GM23338 (cell line): ENCODE measurements at regions not wholly inside any gene's neighbourhood (a gene's known extent, or its start where the extent isn't known, plus 50 kb on each side); places are given as distances from the start of the nearest gene placed in this dataset.

Source experiments
- CREB1 ChIP-seq: fragments of 250-450 bp; sonication (Bioruptor Pico); IDR thresholded peaks from 2 replicates; pipeline ENCODE4 v1.5.0; 2020; ENCODE audit warnings: low read depth, mild to moderate bottlenecking, moderate library complexity
- CTCF ChIP-seq, 2 experiments: fragments of 200-600 bp in 1 of 2; sonication (generic) in 1 of 2; conservative IDR thresholded peaks; 2 replicates each; pipeline versions ENCODE4 v1.5.1 to v1.6.1; 2016 to 2017; ENCODE audit warnings: antibody characterized with exemption in 2 of 2, low read depth in 2 of 2, mild to moderate bottlenecking in 2 of 2, moderate library complexity in 1 of 2
- ETS1 ChIP-seq: IDR thresholded peaks from 2 replicates; pipeline ENCODE4 v1.6.1; 2016; ENCODE audit warnings: antibody characterized with exemption
- EZH2 ChIP-seq: fragments of 200-600 bp; sonication (generic); IDR thresholded peaks from one replicate; pipeline ENCODE4 v1.8.0; 2017; ENCODE audit warnings: antibody characterized with exemption, mild to moderate bottlenecking, low read depth; ENCODE audit not compliant: unreplicated experiment
- EZH2phosphoT487 ChIP-seq: fragments of 200-600 bp; sonication (generic); IDR thresholded peaks from one replicate; pipeline ENCODE4 v1.8.1; 2018; ENCODE audit warnings: antibody characterized with exemption; ENCODE audit not compliant: unreplicated experiment
- POLR2AphosphoS5 ChIP-seq: IDR thresholded peaks from 2 replicates; pipeline ENCODE4 v1.6.1; 2016; ENCODE audit warnings: antibody characterized with exemption, low read depth
- REST ChIP-seq: IDR thresholded peaks from one replicate; pipeline ENCODE4 v1.6.1; 2018; ENCODE audit warnings: antibody characterized with exemption; ENCODE audit not compliant: unreplicated experiment
- STAT1 ChIP-seq: IDR thresholded peaks from one replicate; pipeline ENCODE4 v1.6.1; 2016; ENCODE audit warnings: antibody characterized with exemption; ENCODE audit not compliant: unreplicated experiment
- ZNF331 ChIP-seq: fragments of 250-450 bp; sonication (Bioruptor Pico); IDR thresholded peaks from 2 replicates; pipeline ENCODE4 v1.5.0; 2020; ENCODE audit warnings: low read depth, mild to moderate bottlenecking, moderate library complexity

GRCh38 chr6:132041706-132042105 is 90.5 kb upstream of the CCN2 start:
- TF ChIP-seq POLR2AphosphoS5 (no peak), EZH2 (no peak), CTCF (conservative IDR thresholded peaks at IDR 0.05; ENCODE audit: low read depth in 2 of 2) (no peak), EZH2phosphoT487 (no peak), REST (no peak), STAT1 (no peak), ETS1 (no peak), ZNF331 (CRISPR knock-in tag) (no peak), CREB1 (CRISPR knock-in tag) (no peak)
